ENCODE measurements at regions not wholly inside any gene's neighbourhood (a gene's known extent, or its start where the extent isn't known, plus 50 kb on each side); places are given as distances from the start of the nearest gene placed in this dataset.
"Not testable (repeated sequence)": the region's sequence is repeated elsewhere in the genome, so short reads cannot be mapped to it uniquely, and the experiment has no call there.

DNA sequence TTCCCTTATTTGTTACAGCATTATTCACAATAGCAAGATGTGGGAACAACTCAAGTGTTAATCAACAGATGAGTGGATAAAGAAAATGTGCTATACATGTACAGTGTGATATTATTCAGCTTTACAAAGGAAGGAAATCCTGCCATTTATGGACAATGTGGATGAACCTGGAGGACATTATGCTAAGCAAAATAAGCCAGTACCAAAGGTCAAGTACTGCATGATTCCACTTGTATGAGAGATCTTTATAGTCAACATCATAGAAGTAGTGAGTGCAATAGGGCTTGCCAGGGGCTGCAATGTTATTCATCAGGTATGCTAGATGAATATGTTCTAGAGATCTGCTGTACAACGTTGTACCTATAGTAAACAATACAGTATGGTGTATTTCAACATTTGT lies 138.5 kb upstream of the AGR3 start:
- DNase-seq: no peak

DNA sequence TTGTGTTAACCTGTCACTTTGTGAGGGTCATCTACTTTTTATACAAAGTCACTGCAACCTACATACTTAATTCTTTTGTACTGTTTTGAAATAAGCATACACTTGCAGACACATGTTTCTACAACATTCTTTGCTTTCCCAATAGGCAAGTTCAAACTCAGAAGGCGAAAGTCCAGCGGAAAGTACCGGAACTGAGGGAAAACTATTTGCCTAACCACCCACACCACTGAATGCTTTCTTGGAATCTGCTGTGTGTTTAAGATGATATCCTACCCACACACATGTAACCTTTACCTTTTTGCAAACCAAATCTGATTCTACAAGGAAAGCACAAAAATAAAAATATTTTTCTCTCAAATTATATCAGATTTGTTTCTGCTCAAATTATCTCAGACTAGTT lies 139.4 kb upstream of the AGR3 start:
- DNase-seq: no peak

DNA sequence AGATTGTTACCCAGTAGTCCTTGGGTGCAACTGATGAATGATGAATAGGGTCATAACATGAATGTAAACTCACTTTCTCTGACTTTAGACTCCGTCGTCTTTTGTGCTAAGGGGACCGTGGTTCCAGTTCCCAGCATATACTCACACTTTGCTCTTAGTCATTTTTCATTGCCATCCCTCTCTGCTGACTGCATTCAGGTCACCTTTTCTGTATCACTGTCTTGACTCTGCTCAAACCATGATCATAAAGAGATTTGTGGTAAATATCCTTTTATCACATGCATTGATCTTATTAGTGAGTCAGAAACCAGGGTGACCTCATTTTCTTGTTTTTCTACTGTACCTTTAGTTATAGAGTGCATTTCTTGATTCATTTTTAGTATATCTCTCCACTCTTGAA lies 141.1 kb upstream of the AGR3 start:
- DNase-seq: no peak

DNA sequence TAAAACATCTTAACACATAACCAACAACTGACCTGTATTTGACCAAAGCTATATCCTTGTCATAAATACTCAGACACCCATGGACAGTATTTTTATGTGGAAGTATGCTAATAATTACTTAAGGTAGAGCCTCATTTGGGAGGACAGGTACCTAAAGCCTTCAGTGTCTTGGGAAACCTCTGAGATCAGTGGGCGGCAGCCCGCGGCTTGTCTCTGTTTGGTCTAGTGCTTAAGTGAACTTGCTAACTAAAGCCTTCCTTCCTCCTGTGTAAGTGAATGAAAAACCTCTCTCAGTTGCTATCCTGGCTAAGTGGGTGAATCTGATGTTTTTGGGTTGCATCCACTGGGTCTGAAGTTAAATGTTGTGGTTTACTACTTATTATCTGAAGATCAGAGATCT lies 144.5 kb upstream of the AGR3 start:
- no peak for DNase-seq

DNA sequence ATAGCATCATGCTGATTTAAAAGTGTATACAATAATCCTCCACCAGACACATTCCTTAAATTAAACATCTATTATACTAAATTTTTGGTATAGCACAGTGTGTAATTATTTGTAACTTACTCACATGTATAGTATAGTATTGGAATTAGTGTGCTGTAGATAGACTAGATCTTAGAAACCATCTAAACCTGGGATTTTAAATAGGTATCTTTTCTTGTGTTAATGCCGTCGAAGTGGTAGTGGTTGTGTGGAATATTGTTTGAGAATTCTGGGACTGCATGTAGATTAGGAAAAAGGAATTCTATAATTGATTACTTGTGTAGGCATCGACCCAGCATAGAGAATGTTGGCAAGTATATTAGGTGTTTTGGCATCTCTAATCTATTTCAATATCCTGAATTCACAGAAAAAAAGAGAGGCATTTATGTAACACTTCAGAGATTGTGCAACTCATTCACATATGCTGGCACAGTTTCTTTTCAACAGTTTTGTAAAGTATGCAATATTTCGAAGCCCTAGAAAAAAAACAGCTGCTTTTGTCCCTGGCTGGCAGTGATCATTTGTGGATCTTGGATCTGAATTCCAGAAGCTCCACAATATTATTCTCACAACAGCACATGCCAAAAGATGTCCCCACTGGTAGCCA lies 145.5 kb upstream of the AGR3 start:
- DNase-seq: no peak

DNA sequence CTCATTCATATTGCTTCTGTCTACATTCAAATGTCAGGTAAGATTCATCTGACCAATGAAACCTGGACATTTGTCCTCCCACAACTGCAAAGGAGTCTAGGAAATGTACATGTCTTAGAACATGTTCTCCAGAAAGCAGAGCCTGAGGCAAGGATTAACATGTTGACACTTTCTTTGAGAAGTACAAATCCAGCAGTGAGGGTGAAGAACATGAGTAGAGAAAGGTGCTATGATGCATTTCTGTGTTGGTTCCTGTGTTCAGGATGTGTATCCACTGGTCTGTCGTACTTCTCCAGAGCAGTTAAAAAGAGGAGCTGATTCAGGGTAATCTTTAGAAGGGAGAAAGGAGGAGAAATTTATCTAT lies 146.0 kb upstream of the AGR3 start:
- no peak for DNase-seq

DNA sequence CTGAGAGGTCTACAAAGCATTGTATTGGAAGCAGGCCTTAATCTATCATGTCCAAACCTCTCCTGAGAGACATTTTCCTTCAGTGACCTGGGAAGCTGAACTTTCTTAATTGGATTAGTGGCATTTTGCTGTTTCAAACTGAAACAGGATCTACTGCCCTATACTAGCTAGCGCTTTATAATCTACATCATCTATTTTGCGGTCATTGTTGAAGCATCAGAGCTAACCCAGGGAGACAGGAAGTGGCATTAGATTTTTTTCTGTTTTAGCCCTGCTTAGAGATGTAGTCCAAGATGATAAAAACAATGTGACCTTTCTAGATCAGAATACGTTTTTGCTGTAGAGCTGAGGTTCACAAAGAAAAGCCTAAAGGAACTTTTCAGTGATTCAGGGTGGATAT lies 147.4 kb upstream of the AGR3 start:
- no peak for DNase-seq

DNA sequence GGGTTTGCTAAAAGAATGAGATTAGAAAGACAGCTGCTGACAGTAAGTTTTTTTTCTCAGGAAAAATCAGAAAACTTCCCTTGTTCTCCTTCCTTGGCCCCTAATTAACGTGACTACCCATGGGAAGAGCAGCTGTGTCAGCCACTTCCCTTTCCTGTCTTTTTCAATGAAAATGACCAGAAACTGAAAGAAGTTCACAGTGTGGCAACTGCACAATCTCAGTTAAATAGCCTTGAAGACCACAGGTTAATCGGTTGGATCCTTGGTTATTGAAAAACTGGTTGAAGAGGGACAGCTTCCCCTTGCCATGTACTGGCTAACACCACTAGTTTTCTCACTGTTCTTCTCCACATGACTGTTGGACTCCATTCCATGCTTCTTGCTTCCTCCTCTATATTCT lies 148.8 kb upstream of the AGR3 start:
- no peak for DNase-seq

DNA sequence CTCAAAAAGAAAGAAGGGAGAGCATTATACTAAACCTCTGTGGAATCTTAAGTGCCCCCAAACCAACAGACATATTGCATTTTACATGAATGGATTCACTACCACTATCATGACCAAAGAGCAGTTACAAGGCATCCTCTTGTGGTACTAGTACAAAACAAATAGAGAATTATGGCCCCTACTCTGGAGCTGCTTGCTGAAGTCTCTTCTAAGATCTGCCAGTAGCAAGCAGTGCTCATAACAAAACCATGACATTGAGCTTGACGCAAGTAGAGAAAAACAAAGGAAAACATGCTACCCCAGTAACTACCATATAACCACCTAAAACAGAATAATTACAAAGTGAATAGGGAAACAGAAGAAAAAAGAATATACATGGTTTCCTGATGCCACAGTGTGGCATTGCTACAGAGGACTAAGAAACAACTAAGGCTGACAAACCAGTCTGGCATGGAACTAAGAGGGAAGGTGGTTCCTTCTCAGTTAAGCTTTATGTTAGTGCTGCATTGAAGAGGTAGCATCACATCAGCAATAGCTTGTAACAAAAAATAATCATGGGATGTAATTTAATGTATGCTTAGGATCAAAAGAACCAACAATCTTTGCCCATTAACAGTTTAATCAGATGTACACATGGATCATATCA lies 150.2 kb upstream of the AGR3 start:
- DNase-seq: no peak

DNA sequence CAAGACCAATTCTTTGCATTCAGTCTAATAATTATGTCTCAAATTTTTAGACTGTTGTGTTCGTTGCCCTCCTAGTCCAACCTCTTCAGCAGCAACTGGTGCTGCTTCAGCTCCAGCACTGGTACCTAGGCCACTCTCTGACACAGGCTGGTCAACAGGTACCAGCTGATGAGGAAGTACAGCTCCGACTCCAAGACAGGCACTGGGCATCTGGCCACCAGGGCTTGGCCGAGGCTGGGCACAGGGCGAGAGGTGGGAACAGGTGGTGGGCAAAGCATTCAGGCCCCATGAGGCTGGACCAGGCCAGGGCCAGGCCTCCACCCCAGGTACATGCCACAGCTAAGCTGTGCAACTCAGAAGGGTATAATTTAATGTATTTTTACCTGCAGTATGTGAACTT lies 151.5 kb upstream of the AGR3 start:
- no peak for DNase-seq

DNA sequence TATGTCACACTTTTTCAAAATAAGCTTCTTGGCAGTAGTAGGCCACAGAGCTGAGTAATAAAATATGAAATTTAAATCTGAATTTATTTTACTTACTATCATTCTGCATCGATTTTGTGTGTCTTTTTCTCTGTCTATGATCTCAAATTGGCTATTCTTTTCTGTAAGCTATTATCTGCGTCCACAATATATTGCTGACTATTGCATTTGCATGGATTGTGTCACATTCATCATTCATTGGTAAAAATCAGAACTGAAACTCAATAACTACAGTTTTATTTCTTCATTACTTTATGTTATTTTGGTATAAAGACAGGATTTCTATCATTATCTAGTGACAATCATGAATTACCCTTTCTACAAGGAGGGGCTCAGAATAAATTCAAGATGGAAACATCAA lies 154.8 kb upstream of the AGR3 start:
- DNase-seq: no peak

DNA sequence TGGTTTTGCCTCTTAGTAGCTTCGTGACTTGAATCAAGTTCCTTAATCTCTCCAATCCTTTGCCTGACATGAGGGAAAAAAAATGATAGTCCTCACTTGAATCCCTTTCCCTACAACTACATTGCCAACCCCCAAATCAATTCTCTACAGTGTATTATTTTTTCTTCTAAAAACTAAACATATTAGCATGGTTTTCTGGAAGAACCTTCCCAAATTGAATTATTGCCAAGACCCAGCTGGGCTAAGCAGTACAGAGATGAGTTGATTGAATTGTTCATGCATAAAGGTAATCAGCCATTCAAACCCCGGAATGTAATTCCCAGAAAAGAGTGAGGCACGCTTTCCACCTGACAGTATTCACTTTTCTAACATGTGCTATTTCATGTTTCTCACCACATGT lies 155.6 kb upstream of the AGR3 start:
- DNase-seq: no peak

DNA sequence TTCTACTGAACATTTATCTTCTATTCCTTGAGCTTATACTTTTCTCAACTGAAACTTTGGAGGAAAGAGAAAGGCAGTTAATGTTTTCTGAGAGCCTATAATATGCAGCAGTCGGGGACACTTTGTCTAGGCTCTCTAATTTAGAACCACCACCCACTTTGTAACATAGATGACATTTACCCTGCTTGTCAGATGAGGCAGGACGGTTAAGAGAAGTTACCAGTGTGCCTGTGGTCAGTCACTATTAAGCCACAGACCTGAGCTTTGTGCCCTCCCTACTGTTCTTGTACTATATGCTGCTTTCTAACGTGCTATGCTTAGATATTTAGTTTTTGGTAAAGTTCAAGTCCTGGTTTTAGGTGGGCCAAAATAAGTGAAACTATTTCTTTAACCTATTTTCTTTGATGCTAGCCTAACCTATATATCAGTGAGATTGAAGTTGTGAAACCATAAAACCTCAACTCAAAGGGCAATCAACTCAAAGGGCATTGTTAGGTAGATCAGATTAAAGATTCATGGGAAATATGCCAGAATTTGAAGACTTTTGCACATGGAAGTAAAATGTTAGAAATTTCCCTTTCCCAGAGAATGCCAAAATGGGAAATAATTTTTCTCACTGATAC lies 156.5 kb upstream of the AGR3 start:
- DNase-seq: no peak

DNA sequence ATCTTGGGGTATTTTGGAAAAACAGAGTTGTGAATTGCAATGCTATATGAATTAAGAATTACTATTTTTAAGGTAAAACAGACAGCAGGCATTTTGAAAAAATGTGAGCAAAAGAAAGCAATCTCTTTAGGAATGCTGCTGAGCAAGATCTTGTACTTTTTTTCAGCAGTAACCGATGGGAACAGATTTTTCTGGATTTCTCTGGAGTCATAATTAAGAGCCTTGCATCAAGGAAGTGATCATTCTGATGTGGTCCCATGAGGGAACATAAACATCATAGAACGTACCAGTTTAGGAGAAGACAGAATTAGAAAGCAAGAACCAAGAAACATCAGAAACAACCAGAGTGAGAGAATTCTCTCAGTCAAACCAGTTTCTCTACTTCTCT lies 157.0 kb upstream of the AGR3 start:
- DNase-seq: no peak

DNA sequence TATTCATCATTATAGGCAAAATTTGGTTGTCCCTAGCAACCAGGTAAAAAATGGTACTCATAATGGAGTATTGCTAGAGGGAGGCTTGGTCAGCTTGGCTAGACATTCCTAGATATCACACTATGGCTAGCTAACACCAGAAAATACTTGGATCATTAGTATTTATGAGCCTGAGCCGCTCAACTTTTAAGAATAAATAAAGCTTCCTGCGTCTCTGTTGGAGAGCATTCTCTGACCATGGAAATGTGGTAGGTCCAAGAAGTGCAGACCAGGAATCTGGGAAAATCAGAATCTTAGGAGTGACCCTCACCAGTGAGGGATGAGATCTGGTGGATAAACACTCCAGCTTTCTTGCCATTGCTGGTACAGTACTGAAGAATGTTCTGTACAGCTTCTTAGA lies 157.6 kb upstream of the AGR3 start:
- no peak for DNase-seq

DNA sequence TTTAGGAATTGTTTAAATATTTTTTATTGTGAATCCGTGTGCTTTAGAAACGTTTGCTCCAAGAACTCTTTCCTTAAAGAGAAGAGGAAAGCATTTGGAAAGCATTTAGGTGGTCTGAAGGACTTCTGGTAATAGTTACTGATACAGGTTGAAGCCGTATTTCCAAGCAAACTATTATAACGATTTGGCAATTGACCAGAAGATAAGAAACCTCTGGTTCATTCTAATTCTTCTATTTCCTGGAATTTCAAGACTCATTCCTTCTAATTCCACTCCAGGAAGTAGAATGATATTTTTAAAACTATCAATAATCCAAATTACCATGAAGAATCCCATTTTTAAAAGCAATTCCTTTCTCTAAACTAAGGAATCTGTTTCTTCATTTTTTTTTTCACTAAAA lies 158.9 kb upstream of the AGR3 start:
- no peak for DNase-seq

DNA sequence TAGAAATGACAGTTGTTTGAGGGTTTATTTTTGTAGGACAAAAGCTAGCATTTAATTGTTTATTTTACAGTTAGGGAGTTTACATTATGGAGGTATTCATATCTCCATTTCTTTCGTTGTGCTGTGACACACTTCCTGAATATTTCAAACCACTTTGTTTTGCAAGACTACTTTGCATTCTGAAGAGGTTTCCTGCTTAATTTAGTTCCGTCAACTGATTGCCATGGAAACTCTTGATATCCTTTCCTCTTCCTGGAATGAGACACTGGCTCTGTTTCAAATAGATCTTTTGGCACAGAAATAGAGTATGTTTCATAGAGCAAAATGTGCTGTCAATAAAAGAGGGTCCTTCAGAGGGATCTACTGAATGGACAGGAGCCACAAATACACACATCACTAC lies 159.5 kb upstream of the AGR3 start:
- no peak for DNase-seq

DNA sequence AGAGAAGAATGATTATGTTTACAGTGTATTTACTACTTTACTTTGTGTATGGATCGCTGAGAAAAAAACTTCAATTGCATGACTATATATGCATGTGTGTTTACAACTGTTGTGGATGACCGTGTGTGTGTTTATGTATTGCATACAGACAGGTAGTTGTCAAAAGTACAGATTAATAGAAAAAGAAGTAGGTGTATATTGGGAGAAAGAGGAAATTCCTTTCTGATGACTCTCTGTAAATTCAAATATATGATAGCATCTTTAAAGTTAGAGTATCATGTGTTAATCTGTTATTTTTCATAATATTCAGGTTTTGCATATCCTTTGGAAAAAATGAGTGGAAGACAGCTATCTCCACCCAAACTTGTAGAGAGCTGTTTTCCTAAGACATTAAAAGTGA lies 160.4 kb upstream of the AGR3 start:
- no peak for DNase-seq

DNA sequence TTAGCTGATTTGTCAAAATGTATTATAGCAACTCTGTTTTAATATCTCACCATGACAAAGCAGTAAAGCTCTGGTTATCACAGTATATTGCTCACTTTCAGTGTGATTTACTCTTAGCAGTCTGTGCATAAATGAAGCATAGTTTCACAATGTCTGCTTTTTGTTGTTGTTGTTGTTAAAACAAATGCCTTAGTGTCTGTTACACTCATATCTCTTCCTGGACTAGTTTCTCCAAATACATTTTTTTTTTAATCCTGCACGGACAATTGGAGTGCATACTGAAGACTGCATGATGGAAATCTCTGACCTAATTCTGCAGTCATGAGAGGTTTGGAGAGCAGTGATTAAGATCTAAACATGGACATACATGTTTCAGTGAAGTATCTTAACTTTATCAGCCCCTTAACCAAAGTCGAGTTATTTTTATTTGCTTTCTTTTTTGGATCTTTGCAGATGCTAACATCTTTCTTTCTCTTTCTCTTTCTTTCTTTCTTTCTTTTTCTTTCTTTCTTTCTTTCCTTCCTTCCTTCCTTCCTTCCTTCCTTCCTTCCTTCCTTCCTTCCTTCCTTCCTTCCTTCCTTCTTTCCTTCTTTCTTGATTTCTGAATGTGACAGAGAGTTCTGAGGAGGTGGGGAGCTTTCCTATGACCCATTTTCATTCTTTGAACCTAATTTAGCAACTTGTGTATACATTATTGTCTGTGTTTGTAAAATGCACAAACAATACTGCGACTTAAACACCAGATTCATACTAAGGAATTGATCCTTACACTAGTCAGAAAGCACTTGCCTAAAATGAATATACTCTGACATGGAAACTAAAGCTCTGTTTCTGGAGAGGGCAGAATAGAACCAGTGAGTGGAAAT lies 161.5 kb upstream of the AGR3 start:
- no peak for DNase-seq

DNA sequence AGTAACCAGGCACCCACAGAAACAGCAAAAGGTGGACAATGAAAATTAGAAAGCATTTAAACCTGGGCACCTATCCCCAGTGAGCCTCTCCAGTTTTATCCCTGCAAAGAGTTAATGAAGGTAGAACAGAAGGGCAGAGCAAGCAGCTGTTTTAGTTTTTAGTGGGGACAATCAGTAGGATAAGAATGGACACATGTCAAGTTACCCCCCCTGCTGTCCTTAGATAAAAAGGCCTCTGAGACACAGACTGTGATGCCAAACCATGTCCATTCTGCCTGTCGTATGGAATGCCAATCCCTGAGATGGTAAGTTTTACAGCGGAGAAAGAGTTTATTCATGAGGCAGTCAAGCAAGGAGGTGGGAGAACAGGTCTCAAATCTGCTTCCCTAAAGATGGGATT lies 162.6 kb upstream of the AGR3 start:
- no peak for DNase-seq

DNA sequence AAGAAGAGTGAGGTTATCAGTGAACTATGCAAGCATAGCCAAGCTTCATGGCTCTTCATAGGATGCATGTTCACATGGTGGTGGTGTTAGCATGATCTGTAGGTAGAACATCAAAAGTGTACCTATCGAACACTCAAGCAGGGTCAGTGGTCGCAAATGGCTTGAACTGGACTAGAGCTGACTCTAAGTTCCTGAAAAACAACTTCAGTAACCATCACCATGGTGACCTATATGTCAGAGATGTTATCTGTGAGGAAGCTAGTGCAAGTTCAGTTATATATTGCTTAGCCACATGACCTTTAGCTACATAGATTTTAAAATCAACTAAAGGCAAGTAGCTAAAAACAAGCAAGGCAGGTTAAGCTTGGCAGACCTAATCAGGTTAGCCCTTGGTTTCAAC lies 163.1 kb upstream of the AGR3 start:
- no peak for DNase-seq

DNA sequence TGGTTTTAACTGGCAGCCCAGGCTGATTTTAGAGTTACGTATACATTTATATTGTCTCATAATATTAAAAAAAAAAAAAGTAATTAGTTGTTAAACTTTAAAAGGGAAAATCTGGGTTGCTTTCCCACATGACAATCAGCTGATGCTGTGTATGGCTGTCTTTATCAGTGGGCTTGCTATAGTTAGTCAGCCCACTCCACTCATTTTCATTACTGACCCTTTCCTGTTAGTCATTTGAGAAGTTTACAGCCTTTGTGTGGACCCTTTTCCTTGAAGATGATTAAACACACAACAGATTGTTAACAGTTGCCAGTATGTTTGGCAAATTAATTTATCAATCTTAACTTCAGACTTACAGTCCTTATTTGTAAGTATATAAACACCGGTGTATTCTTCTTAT lies 164.5 kb upstream of the AGR3 start:
- no peak for DNase-seq

DNA sequence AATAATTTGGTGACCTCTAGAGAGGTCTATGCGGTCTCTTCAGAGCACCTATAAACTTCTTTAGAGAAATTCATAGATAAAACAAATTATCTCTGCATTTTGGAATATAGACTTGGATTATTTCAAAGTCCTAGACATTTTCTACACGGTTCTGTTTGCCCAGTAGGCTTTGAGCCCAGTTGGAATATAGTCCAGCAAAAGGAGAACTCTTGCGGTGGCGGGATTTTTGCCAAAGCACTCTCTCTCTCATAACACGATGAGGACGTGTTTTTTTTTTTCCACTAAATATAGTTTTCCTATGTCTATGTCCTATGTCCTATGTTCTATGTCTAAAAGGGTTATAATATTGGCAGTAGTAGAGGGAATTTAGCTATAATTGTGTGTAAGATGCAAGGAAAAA lies 164.9 kb upstream of the AGR3 start:
- DNase-seq: no peak

DNA sequence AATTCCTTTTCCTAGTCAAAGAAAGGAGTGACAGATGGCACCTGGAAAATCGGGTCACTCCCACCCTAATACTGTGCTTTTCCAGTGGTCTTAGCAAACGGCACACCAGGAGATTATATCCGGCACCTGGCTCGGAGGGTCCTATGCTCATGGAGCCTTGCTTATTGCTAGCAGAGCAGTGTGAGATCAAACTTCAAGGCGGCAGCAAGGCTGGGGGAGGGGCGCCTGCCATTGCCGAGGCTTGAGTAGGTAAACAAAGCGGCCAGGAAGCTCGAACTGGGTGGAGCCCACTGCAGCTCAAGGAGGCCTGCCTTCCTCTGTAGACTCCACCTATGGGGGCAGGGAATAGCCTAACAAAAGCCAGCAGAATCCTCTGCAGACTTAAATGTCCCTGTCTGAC lies 171.4 kb upstream of the AGR3 start:
- DNase-seq: not testable (repeated sequence)

Data from islet precursor cell (in vitro differentiated cells).